ENCODE measurements at regions not wholly inside any gene's neighbourhood (a gene's known extent, or its start where the extent isn't known, plus 50 kb on each side); places are given as distances from the start of the nearest gene placed in this dataset.

DNA sequence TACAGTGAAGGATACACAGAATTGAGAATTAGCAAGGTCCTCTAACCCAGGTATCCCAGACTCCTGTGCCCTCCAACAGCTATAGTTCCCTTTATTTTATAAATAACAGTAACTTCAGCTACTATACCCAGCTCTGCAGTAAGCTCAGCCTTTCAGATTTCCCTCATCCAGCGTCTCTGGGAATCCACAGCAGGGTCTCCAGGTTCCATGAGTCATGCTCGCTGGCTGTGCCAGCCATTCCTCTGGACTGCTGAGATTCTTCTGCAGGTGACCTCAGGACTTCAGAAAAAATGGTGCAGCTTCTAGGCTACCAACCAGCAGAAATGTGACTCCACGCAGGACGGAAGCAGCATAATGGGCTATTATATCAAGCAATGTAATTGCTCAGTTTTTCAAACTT is 419.3 kb downstream of the ZNF516 start:
- Histone ChIP-seq H2AFZ (ENCODE audit: low read depth, low read length) (no peak overlapping the region), H3K9me3 (ENCODE audit: insufficient read depth, low read depth, low read length) (peaks cover 3% of the 10 kb centered on the region), H3K27me3 (ENCODE audit: insufficient read depth, low read length) (no peaks in the 10 kb centered on the region), H3K27ac (ENCODE audit: low read depth, low read length) (no peak overlapping the region), H3K36me3 (ENCODE audit: insufficient read depth, low read length) (no peaks in the 10 kb centered on the region), H3K4me2 (ENCODE audit: low read length) (no peak overlapping the region), H3K79me2 (ENCODE audit: insufficient read depth, low read length) (no peaks in the 10 kb centered on the region), H3K4me1 (ENCODE audit: insufficient read depth, low read length) (no peaks in the 10 kb centered on the region), H3K9ac (ENCODE audit: low read length) (no peak overlapping the region), H3K4me3 (ENCODE audit: insufficient read depth, low read depth, low read length) (no peak overlapping the region), H4K20me1 (ENCODE audit: insufficient read depth, low read length) (no peaks in the 10 kb centered on the region)
- DNase-seq (ENCODE audit: low read depth) (no peak), FAIRE-seq (no peak)
- no peaks in the 10 kb centered on the region for H3K4me1 Mint-ChIP-seq (ENCODE audit: low read depth, unreplicated experiment)
- no peak overlapping the region for H3K4me3 Mint-ChIP-seq (ENCODE audit: unreplicated experiment)
- no peak overlapping the region for H3K27ac Mint-ChIP-seq (ENCODE audit: unreplicated experiment)
- no peak for TF ChIP-seq EZH2 (IDR thresholded peaks at IDR 0.05; ENCODE audit: insufficient read depth, low read length)
- TF ChIP-seq, protein P1, sequence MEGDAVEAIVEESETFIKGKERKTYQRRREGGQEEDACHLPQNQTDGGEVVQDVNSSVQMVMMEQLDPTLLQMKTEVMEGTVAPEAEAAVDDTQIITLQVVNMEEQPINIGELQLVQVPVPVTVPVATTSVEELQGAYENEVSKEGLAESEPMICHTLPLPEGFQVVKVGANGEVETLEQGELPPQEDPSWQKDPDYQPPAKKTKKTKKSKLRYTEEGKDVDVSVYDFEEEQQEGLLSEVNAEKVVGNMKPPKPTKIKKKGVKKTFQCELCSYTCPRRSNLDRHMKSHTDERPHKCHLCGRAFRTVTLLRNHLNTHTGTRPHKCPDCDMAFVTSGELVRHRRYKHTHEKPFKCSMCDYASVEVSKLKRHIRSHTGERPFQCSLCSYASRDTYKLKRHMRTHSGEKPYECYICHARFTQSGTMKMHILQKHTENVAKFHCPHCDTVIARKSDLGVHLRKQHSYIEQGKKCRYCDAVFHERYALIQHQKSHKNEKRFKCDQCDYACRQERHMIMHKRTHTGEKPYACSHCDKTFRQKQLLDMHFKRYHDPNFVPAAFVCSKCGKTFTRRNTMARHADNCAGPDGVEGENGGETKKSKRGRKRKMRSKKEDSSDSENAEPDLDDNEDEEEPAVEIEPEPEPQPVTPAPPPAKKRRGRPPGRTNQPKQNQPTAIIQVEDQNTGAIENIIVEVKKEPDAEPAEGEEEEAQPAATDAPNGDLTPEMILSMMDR (IDR thresholded peaks at IDR 0.05; ENCODE audit: insufficient read depth, low read depth, low read length) = no peak
- H3K9me3 Mint-ChIP-seq (ENCODE audit: unreplicated experiment) = no peaks in the 10 kb centered on the region
- H3K27me3 Mint-ChIP-seq (ENCODE audit: low read depth, unreplicated experiment) = peaks cover 11% of the 10 kb centered on the region
- H3K36me3 Mint-ChIP-seq (ENCODE audit: low read depth, unreplicated experiment) = no peaks in the 10 kb centered on the region

GRCh38 chr18:76064998-76065397 is 430.0 kb downstream of the ZNF516 start:
- H2AFZ ChIP-seq (ENCODE audit: low read depth, low read length) = no peak overlapping the region
- no peak overlapping the region for H3K4me2 ChIP-seq (ENCODE audit: low read length)
- H3K79me2 ChIP-seq (ENCODE audit: insufficient read depth, low read length) = no peaks in the 10 kb centered on the region
- H4K20me1 ChIP-seq (ENCODE audit: insufficient read depth, low read length) = no peaks in the 10 kb centered on the region
- TF ChIP-seq, protein P1 (IDR thresholded peaks at IDR 0.05; ENCODE audit: insufficient read depth, low read depth, low read length) = no peak
- no peak for TF ChIP-seq EZH2 (IDR thresholded peaks at IDR 0.05; ENCODE audit: insufficient read depth, low read length)
- H3K4me1 Mint-ChIP-seq (ENCODE audit: low read depth, unreplicated experiment) = peaks cover 1% of the 10 kb centered on the region
- no peak overlapping the region for H3K27ac ChIP-seq (ENCODE audit: low read depth, low read length)
- no peaks in the 10 kb centered on the region for H3K27me3 ChIP-seq (ENCODE audit: insufficient read depth, low read length)
- no peak overlapping the region for H3K4me3 Mint-ChIP-seq (ENCODE audit: unreplicated experiment)
- H3K9me3 ChIP-seq (ENCODE audit: insufficient read depth, low read depth, low read length) = no peaks in the 10 kb centered on the region
- DNase-seq (ENCODE audit: low read depth) (no peak), FAIRE-seq (no peak)
- no peaks in the 10 kb centered on the region for H3K9me3 Mint-ChIP-seq (ENCODE audit: unreplicated experiment)
- H3K36me3 ChIP-seq (ENCODE audit: insufficient read depth, low read length) = no peaks in the 10 kb centered on the region
- peaks cover 6% of the 10 kb centered on the region for H3K27me3 Mint-ChIP-seq (ENCODE audit: low read depth, unreplicated experiment)
- no peaks in the 10 kb centered on the region for H3K4me1 ChIP-seq (ENCODE audit: insufficient read depth, low read length)
- H3K9ac ChIP-seq (ENCODE audit: low read length) = no peak overlapping the region
- H3K36me3 Mint-ChIP-seq (ENCODE audit: low read depth, unreplicated experiment) = no peaks in the 10 kb centered on the region
- no peak overlapping the region for H3K27ac Mint-ChIP-seq (ENCODE audit: unreplicated experiment)
- H3K4me3 ChIP-seq (ENCODE audit: insufficient read depth, low read depth, low read length) = no peak overlapping the region

DNA sequence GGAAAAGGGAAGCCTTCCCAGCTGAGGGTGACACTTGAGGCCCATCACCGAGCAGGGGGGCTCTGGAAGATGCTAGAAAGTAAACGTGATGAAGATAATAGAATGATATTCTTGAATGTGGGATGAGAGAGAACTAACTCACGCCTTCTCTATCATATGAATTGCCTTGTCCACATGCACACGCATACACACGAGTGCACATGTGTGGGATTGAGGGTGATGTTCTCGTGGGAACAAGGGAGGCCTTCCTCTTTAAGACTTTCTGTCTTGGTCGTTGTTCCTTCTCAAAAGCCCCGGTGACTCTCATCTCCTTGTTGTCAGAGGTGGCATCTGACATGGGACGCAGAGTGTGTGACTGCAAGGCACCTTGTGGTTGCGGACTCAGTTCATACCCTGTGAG is 436.9 kb downstream of the ZNF516 start:
- no peak overlapping the region for H3K4me3 ChIP-seq (ENCODE audit: insufficient read depth, low read depth, low read length)
- no peaks in the 10 kb centered on the region for H3K4me1 ChIP-seq (ENCODE audit: insufficient read depth, low read length)
- H3K79me2 ChIP-seq (ENCODE audit: insufficient read depth, low read length) = no peaks in the 10 kb centered on the region
- H4K20me1 ChIP-seq (ENCODE audit: insufficient read depth, low read length) = no peaks in the 10 kb centered on the region
- no peak overlapping the region for H3K4me3 Mint-ChIP-seq (ENCODE audit: unreplicated experiment)
- no peaks in the 10 kb centered on the region for H3K36me3 ChIP-seq (ENCODE audit: insufficient read depth, low read length)
- no peak overlapping the region for H3K9ac ChIP-seq (ENCODE audit: low read length)
- no peak overlapping the region for H3K27ac Mint-ChIP-seq (ENCODE audit: unreplicated experiment)
- H3K27me3 Mint-ChIP-seq (ENCODE audit: low read depth, unreplicated experiment) = peaks cover 11% of the 10 kb centered on the region
- no peaks in the 10 kb centered on the region for H3K9me3 Mint-ChIP-seq (ENCODE audit: unreplicated experiment)
- H2AFZ ChIP-seq (ENCODE audit: low read depth, low read length) = no peak overlapping the region
- no peaks in the 10 kb centered on the region for H3K9me3 ChIP-seq (ENCODE audit: insufficient read depth, low read depth, low read length)
- no peak for TF ChIP-seq EZH2 (IDR thresholded peaks at IDR 0.05; ENCODE audit: insufficient read depth, low read length)
- TF ChIP-seq, protein P1 (IDR thresholded peaks at IDR 0.05; ENCODE audit: insufficient read depth, low read depth, low read length) = no peak
- DNase-seq (ENCODE audit: low read depth) (no peak), FAIRE-seq (no peak)
- H3K36me3 Mint-ChIP-seq (ENCODE audit: low read depth, unreplicated experiment) = no peaks in the 10 kb centered on the region
- H3K4me1 Mint-ChIP-seq (ENCODE audit: low read depth, unreplicated experiment) = no peaks in the 10 kb centered on the region
- no peaks in the 10 kb centered on the region for H3K27me3 ChIP-seq (ENCODE audit: insufficient read depth, low read length)
- H3K27ac ChIP-seq (ENCODE audit: low read depth, low read length) = no peak overlapping the region
- H3K4me2 ChIP-seq (ENCODE audit: low read length) = no peak overlapping the region

Measured in astrocyte (in vitro differentiated cells and primary cell).